ENCODE measurements at regions not wholly inside any gene's neighbourhood (a gene's known extent, or its start where the extent isn't known, plus 50 kb on each side); places are given as distances from the start of the nearest gene placed in this dataset.

DNA sequence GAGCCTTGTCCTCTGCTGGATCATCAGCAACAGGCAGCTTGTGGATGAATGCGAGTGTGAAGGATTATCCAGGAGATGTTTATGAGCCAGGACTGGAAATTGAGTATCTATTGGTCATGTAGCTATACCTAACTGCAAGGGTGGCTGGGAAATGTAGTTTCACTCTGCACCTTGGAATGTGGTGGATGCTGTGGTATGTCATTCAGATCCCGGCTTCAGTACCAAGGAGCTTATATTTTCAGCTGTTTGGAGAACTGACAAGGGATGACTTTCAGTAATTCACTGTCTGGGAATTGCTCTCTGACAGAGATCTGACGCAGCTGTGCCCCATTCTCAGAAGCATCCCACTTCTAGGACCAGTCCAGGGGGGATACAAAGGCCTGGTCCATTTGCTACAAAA is 792.3 kb upstream of the NOVA1 start:
- no peak overlapping the region for H3K4me3 ChIP-seq (ENCODE audit: low read depth, low read length)
- TF ChIP-seq, protein P1, sequence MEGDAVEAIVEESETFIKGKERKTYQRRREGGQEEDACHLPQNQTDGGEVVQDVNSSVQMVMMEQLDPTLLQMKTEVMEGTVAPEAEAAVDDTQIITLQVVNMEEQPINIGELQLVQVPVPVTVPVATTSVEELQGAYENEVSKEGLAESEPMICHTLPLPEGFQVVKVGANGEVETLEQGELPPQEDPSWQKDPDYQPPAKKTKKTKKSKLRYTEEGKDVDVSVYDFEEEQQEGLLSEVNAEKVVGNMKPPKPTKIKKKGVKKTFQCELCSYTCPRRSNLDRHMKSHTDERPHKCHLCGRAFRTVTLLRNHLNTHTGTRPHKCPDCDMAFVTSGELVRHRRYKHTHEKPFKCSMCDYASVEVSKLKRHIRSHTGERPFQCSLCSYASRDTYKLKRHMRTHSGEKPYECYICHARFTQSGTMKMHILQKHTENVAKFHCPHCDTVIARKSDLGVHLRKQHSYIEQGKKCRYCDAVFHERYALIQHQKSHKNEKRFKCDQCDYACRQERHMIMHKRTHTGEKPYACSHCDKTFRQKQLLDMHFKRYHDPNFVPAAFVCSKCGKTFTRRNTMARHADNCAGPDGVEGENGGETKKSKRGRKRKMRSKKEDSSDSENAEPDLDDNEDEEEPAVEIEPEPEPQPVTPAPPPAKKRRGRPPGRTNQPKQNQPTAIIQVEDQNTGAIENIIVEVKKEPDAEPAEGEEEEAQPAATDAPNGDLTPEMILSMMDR (IDR thresholded peaks at IDR 0.05; ENCODE audit: borderline replicate concordance, insufficient read depth, low read depth, low read length): no peak

DNA sequence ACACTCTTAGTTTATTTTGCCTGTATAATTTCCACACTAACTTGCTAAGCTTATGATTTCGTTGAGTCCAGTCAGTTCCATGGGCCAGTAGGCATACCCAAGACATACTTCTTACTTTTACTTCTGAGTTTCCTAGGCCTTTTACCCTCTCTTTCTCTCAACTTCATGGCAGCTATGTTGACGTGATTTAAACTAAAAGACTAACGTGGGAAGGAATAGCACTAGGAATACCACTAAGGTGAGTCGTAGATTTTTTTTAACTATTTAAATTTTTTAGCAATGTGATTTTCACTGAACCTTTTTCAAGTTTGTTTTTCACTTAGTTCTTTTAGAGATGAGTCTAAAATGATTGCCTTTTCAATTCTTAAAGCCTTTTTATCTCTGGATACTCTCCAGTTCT is 793.5 kb upstream of the NOVA1 start:
- H3K4me3 ChIP-seq (ENCODE audit: low read depth, low read length): no peak overlapping the region
- TF ChIP-seq, protein P1 (IDR thresholded peaks at IDR 0.05; ENCODE audit: borderline replicate concordance, insufficient read depth, low read depth, low read length): no peak

DNA sequence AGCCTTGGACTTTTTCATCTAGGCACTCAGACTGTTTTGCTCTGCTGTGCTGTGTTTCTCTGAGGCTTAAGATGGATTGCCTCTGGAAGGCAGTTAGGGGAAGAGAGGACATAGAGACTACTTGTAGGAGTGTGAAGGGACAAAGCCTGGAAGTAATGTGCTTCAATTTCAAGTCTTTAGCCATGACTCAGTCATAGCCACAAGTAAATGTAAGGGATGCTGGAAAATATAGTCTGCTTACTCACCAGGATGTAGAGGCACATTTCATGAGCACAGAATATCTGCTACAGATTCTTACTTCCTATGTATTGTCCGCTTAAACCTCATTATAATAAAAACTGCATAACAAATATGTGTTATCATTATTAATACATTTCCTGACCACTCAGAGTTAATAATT is 794.3 kb upstream of the NOVA1 start:
- TF ChIP-seq, protein P1 (IDR thresholded peaks at IDR 0.05; ENCODE audit: borderline replicate concordance, insufficient read depth, low read depth, low read length): no peak
- no peak overlapping the region for H3K4me3 ChIP-seq (ENCODE audit: low read depth, low read length)

DNA sequence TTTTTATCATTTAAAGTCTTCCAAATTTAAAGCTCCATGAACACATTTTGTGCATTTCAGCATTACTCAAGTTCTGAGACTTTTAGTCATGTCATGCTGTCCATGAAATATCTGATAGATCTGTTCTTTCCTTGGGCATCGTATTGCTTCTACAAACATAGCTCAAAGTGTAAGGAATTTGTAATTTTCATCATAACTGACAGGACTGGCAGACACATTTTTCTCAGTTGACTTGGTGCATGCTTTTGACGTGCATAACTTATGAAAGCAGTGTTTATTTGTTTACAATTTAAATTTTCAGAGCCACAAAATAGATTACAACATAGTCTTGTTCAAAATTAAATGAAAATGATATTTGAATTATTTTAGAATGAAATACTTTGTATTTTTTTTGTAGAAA is 812.1 kb upstream of the NOVA1 start:
- no peak overlapping the region for H3K4me3 ChIP-seq (ENCODE audit: low read depth, low read length)
- TF ChIP-seq, protein P1 (IDR thresholded peaks at IDR 0.05; ENCODE audit: borderline replicate concordance, insufficient read depth, low read depth, low read length): no peak

DNA sequence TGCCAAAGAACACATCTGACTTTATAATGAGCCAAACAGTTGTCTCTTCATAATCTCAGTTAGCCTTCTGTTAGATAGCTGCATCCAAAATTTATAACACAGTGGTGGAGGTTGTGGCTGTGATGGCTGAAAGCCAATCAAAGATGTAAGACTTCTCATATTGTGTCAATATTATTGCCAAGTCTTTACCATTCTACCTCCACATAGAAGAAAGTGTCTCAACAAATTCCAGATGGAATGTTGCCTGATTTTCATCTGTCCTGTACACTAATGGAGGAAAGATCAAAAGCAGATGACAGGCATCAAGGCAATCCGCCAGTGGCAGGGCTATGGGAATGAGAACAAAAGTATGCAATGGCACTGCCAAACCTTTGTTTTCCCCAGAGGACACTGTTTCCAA is 813.1 kb upstream of the NOVA1 start:
- TF ChIP-seq, protein P1 (IDR thresholded peaks at IDR 0.05; ENCODE audit: borderline replicate concordance, insufficient read depth, low read depth, low read length): no peak

DNA sequence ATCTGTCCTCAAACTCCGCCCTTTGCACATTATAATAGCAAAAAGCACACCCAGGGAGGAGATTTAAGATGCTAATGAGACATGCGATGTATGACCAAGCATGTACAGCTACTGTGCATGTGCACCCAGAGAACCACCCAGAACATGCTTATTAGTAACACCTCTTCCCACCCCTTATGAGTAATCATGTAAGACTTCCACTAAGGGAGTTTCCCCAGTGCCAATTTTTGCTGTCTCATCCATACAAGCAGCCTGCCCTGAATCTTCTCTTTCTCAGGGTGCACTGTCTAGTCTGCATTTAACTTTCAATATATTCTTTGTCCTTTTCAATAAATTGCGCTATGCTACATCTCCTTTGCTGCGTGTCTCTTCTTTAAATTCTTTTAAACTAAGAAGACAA is 830.0 kb upstream of the NOVA1 start:
- H3K4me3 ChIP-seq (ENCODE audit: low read depth, low read length): no peak overlapping the region
- TF ChIP-seq, protein P1 (IDR thresholded peaks at IDR 0.05; ENCODE audit: borderline replicate concordance, insufficient read depth, low read depth, low read length): no peak

More for the DNA sequence above, 813.1 kb upstream of the NOVA1 start:
- no peak overlapping the region for H3K4me3 ChIP-seq (ENCODE audit: low read depth, low read length)

DNA sequence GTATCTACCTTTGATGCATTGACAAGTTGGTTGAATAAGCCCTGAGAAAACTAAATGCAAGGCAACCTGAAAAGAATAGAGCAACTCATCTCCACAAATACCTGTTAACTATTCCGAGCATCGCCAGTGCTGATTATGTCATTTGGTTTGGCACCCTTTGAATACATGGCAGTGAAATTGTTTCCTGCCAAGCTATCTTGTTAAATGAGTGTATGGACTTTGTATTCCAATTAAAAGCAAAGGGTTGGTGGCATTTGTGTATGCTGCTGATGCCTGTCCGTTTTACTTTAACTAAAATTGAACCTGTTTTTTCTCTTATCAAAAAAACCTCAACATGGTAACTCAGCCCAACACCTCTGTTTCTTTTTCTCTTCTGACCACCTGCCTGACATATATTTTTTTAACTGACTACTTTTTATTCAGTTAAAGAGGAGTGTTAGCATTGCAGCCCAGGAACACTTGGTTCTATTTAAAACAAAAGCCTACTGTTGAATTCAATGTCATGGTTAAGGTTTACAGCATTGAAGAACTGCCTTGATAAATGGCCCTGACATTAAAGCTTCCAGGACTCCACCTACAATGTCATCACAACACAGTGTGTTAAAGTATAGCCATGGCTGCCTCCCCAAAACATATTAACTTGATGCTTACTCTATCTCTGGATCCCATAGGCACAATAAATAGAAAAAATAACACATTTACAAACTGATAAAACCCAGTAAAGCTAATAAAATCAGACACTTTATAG is 838.3 kb upstream of the NOVA1 start:
- H3K4me3 ChIP-seq (ENCODE audit: low read depth, low read length): no peak overlapping the region
- TF ChIP-seq, protein P1 (IDR thresholded peaks at IDR 0.05; ENCODE audit: borderline replicate concordance, insufficient read depth, low read depth, low read length): no peak

All from GM12875 (cell line).